Fibroblast of pulmonary artery (primary cell): ENCODE measurements at regions not wholly inside any gene's neighbourhood (a gene's known extent, or its start where the extent isn't known, plus 50 kb on each side); places are given as distances from the start of the nearest gene placed in this dataset.

Experiments
- DNase-seq: peaks from one replicate; pipeline ENCODE4 v3.0.0-alpha.2; 2010; ENCODE audit warnings: low read depth
- H3K4me3 ChIP-seq: replicated peaks from 2 replicates; pipeline ENCODE4 v1.5.1; 2011; ENCODE audit warnings: low read depth, mild to moderate bottlenecking, control low read depth, low read length, moderate library complexity
- CTCF ChIP-seq: IDR thresholded peaks from 2 replicates; pipeline ENCODE4 v1.5.1; 2011; ENCODE audit warnings: mild to moderate bottlenecking, control low read depth, low read length, inconsistent platforms; ENCODE audit errors: missing control alignments

GRCh38 chr18:67143028-67143427, 373.5 kb downstream of the DSEL start:
- no peak overlapping the region for H3K4me3 ChIP-seq
- TF ChIP-seq CTCF = no peak
- DNase-seq = no peak

GRCh38 chr18:67142604-67143003, 373.9 kb downstream of the DSEL start:
- no peak overlapping the region for H3K4me3 ChIP-seq
- no peak for TF ChIP-seq CTCF
- no peak for DNase-seq

GRCh38 chr18:67140495-67140894, 376.0 kb downstream of the DSEL start:
- no peak overlapping the region for H3K4me3 ChIP-seq
- TF ChIP-seq CTCF = no peak
- DNase-seq = no peak

GRCh38 chr18:67139899-67140298, 376.6 kb downstream of the DSEL start:
- no peak for TF ChIP-seq CTCF
- DNase-seq = no peak
- no peak overlapping the region for H3K4me3 ChIP-seq

GRCh38 chr18:67135981-67136380, 380.5 kb downstream of the DSEL start:
- H3K4me3 ChIP-seq = no peak overlapping the region
- TF ChIP-seq CTCF = no peak
- no peak for DNase-seq

- DNase-seq = no peak
- TF ChIP-seq CTCF = no peak
- H3K4me3 ChIP-seq = no peak overlapping the region
These were observed 381.6 kb downstream of the DSEL start for GRCh38 chr18:67134911-67135310.

GRCh38 chr18:67133669-67134068, 382.9 kb downstream of the DSEL start:
- TF ChIP-seq CTCF = no peak
- H3K4me3 ChIP-seq = no peak overlapping the region
- no peak for DNase-seq
